ENCODE measurements at regions not wholly inside any gene's neighbourhood (a gene's known extent, or its start where the extent isn't known, plus 50 kb on each side); places are given as distances from the start of the nearest gene placed in this dataset.

DNA sequence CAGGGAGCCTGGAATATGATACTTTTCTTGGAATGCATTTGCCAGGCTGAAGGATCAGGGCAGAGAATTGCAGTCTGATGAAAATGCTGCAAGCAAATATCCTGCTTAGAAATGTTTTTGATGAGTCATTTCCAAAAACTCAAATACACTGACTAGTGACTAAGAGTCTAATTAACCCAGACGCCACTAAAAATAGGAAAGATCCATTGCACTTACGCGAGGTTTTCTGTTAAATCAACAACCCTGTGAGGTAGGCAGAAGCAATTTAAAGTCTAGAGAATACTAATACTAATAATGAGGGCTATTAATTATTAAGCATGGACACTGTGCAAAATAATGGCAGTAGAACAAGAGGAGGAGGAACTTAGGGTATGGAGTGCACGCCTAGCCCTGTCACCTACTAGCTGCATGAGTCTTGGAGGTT, 130.1 kb upstream of the DOK5 start:
- Histone ChIP-seq H3K27ac (peak overlapping the region; percentile 5 to 54), H3K9me3 (no peaks in the 10 kb centered on the region), H3K27me3 (no peaks in the 10 kb centered on the region), H3K4me3 (no peak overlapping the region), H3K36me3 (no peaks in the 10 kb centered on the region), H3K4me1 (peaks cover 0 to 15% of the 10 kb centered on the region in 2 donors)
- DNase-seq (ENCODE audit: low spot score in 2 of 2) = no peak
- intact Hi-C loops (cut with DNase I) = loop anchor here (10.0 kb wide), 1 partner anchor 751 kb away; the partner anchor contains the start of gene ZNF217
- TF ChIP-seq, protein P1, sequence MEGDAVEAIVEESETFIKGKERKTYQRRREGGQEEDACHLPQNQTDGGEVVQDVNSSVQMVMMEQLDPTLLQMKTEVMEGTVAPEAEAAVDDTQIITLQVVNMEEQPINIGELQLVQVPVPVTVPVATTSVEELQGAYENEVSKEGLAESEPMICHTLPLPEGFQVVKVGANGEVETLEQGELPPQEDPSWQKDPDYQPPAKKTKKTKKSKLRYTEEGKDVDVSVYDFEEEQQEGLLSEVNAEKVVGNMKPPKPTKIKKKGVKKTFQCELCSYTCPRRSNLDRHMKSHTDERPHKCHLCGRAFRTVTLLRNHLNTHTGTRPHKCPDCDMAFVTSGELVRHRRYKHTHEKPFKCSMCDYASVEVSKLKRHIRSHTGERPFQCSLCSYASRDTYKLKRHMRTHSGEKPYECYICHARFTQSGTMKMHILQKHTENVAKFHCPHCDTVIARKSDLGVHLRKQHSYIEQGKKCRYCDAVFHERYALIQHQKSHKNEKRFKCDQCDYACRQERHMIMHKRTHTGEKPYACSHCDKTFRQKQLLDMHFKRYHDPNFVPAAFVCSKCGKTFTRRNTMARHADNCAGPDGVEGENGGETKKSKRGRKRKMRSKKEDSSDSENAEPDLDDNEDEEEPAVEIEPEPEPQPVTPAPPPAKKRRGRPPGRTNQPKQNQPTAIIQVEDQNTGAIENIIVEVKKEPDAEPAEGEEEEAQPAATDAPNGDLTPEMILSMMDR (IDR thresholded peaks at IDR 0.05) = no peak

- no peaks in the 10 kb centered on the region for H3K9me3 ChIP-seq
- H3K27me3 ChIP-seq = no peaks in the 10 kb centered on the region
- no peak overlapping the region for H3K4me3 ChIP-seq
- TF ChIP-seq, protein P1 (IDR thresholded peaks at IDR 0.05) = no peak
- no peak for DNase-seq (ENCODE audit: low spot score in 2 of 2)
- H3K27ac ChIP-seq = peak overlapping the region; percentile 5 to 54
- intact Hi-C loops (cut with DNase I) = loop anchor here (10.0 kb wide), 1 partner anchor 751 kb away; the partner anchor contains the start of gene ZNF217
- peaks cover 0 to 16% of the 10 kb centered on the region in 2 donors for H3K4me1 ChIP-seq
- no peaks in the 10 kb centered on the region for H3K36me3 ChIP-seq
These were observed 129.6 kb upstream of the DOK5 start for GRCh38 chr20:54345821-54346220.

GRCh38 chr20:54346276-54346675, 129.1 kb upstream of the DOK5 start:
- H3K4me1 ChIP-seq = peaks cover 0 to 16% of the 10 kb centered on the region in 2 donors
- no peaks in the 10 kb centered on the region for H3K36me3 ChIP-seq
- H3K9me3 ChIP-seq = no peaks in the 10 kb centered on the region
- TF ChIP-seq, protein P1 (IDR thresholded peaks at IDR 0.05) = no peak
- DNase-seq (ENCODE audit: low spot score in 2 of 2) = no peak
- H3K27me3 ChIP-seq = no peaks in the 10 kb centered on the region
- H3K27ac ChIP-seq = peak overlapping the region in 1 of 2 donors; percentile 54
- H3K4me3 ChIP-seq = no peak overlapping the region
- intact Hi-C loops (cut with DNase I) = loop anchor here (10.0 kb wide), 1 partner anchor 751 kb away; the partner anchor contains the start of gene ZNF217

GRCh38 chr20:54347166-54347833, 128.1 kb upstream of the DOK5 start:
- no peak overlapping the region for H3K4me3 ChIP-seq
- H3K27ac ChIP-seq = no peak overlapping the region
- H3K27me3 ChIP-seq = no peaks in the 10 kb centered on the region
- H3K4me1 ChIP-seq = peaks cover 0 to 16% of the 10 kb centered on the region in 2 donors
- H3K9me3 ChIP-seq = no peaks in the 10 kb centered on the region
- intact Hi-C loops (cut with DNase I) = loop anchor here (10.0 kb wide), 1 partner anchor 752 kb away; the partner anchor contains the start of gene ZNF217
- TF ChIP-seq, protein P1 (IDR thresholded peaks at IDR 0.05) = no peak
- no peaks in the 10 kb centered on the region for H3K36me3 ChIP-seq
- no peak for DNase-seq (ENCODE audit: low spot score in 2 of 2)

GRCh38 chr20:54350415-54350814, 125.0 kb upstream of the DOK5 start:
- Histone ChIP-seq H3K27me3 (no peaks in the 10 kb centered on the region), H3K4me1 (peaks cover 0 to 11% of the 10 kb centered on the region in 2 donors), H3K27ac (no peak overlapping the region), H3K36me3 (no peaks in the 10 kb centered on the region), H3K9me3 (no peaks in the 10 kb centered on the region), H3K4me3 (no peak overlapping the region)
- no peak for DNase-seq (ENCODE audit: low spot score in 2 of 2)
- TF ChIP-seq, protein P1 (IDR thresholded peaks at IDR 0.05) = no peak
- intact Hi-C loops (cut with DNase I) = no loop called here
